HG02938 (cell line): ENCODE measurements at regions not wholly inside any gene's neighbourhood (a gene's known extent, or its start where the extent isn't known, plus 50 kb on each side); places are given as distances from the start of the nearest gene placed in this dataset.

Experiments used
- ATAC-seq: cut with Tn5 transposase; IDR thresholded peaks from one replicate; pipeline ENCODE4 v1.9.1; 2021; ENCODE audit warnings: mild to moderate bottlenecking, moderate library complexity; ENCODE audit not compliant: unreplicated experiment

GRCh38 chr20:12020846-12021245 lies 103.2 kb downstream of the BTBD3 start:
- no peak for ATAC-seq

- ATAC-seq: no peak
Observed at GRCh38 chr20:12022126-12022525, 104.4 kb downstream of the BTBD3 start.

GRCh38 chr20:12023194-12023795 lies 105.6 kb downstream of the BTBD3 start:
- ATAC-seq: no peak

GRCh38 chr20:12028771-12029170 lies 111.1 kb downstream of the BTBD3 start:
- ATAC-seq: no peak

- no peak for ATAC-seq
Observed at GRCh38 chr20:12030470-12030869, 112.8 kb downstream of the BTBD3 start.

- ATAC-seq: no peak
Observed at GRCh38 chr20:12036142-12036541, 118.4 kb downstream of the BTBD3 start.

GRCh38 chr20:12037521-12037920 lies 119.8 kb downstream of the BTBD3 start:
- no peak for ATAC-seq

- no peak for ATAC-seq
Observed at GRCh38 chr20:12040261-12040660, 122.6 kb downstream of the BTBD3 start.

GRCh38 chr20:12044969-12045368 lies 127.3 kb downstream of the BTBD3 start:
- ATAC-seq: no peak

- no peak for ATAC-seq
Observed at GRCh38 chr20:12047838-12048432, 130.2 kb downstream of the BTBD3 start.

- ATAC-seq: no peak
Observed at GRCh38 chr20:12049125-12049524, 131.4 kb downstream of the BTBD3 start.

GRCh38 chr20:12051206-12052163 lies 133.8 kb downstream of the BTBD3 start:
- no peak for ATAC-seq

GRCh38 chr20:12053353-12053752 lies 135.7 kb downstream of the BTBD3 start:
- no peak for ATAC-seq

GRCh38 chr20:12054556-12054955 lies 136.9 kb downstream of the BTBD3 start:
- ATAC-seq: no peak

- ATAC-seq: no peak
Observed at GRCh38 chr20:12055161-12055560, 137.5 kb downstream of the BTBD3 start.

- no peak for ATAC-seq
Observed at GRCh38 chr20:12056839-12057238, 139.1 kb downstream of the BTBD3 start.

GRCh38 chr20:12057778-12058177 lies 140.1 kb downstream of the BTBD3 start:
- no peak for ATAC-seq

GRCh38 chr20:12058216-12058615 lies 140.5 kb downstream of the BTBD3 start:
- no peak for ATAC-seq

- ATAC-seq: no peak
Observed at GRCh38 chr20:12061466-12061865, 143.8 kb downstream of the BTBD3 start.

GRCh38 chr20:12063106-12063684 lies 145.5 kb downstream of the BTBD3 start:
- no peak for ATAC-seq

GRCh38 chr20:12064540-12064939 lies 146.8 kb downstream of the BTBD3 start:
- ATAC-seq: no peak
